Gastrocnemius medialis (tissue), 4 donors: ENCODE measurements at regions not wholly inside any gene's neighbourhood (a gene's known extent, or its start where the extent isn't known, plus 50 kb on each side); places are given as distances from the start of the nearest gene placed in this dataset.

ENCODE experiments used
- POLR2A ChIP-seq, 2 donors: fragments of 450-650 bp; IDR thresholded peaks; one replicate each; pipeline ENCODE4 v1.6.1; 2017; ENCODE audit warnings: antibody characterized with exemption in 2 of 2, mild to moderate bottlenecking in 2 of 2, moderate library complexity in 2 of 2
- TF ChIP-seq, protein P1 (sequence below), 5 experiments: fragments of 450-650 bp in 3 of 5; fragments of 200-600 bp in 2 of 5; sonication (generic) in 2 of 5; IDR thresholded peaks in 4 of 5; conservative IDR thresholded peaks in 1 of 5; 1 replicate in 4 of 5; 2 replicates in 1 of 5; pipeline ENCODE4 v1.5.1; 2016 to 2019; ENCODE audit warnings: antibody characterized with exemption in 5 of 5, mild to moderate bottlenecking in 3 of 5, moderate library complexity in 3 of 5

DNA sequence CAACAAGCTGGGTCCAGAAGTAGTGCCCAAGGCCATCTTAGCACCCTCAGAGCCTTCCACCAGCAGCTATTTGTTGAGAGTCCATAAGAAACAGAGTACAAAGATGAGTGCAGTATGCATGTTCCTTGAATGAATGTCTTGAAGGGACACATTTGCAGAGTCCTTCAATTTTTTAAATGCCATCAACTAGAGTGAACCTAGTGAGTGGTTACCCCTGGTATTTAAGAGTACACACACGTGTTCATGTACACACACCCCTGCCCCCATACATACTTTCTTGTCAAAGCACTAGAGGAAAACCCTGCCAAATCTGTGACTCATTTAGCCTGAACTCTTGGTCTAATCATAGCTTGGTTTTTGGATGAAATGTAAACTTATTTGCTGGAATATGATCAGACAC is 84.5 kb upstream of the GALNT15 start:
- TF ChIP-seq, protein P1, sequence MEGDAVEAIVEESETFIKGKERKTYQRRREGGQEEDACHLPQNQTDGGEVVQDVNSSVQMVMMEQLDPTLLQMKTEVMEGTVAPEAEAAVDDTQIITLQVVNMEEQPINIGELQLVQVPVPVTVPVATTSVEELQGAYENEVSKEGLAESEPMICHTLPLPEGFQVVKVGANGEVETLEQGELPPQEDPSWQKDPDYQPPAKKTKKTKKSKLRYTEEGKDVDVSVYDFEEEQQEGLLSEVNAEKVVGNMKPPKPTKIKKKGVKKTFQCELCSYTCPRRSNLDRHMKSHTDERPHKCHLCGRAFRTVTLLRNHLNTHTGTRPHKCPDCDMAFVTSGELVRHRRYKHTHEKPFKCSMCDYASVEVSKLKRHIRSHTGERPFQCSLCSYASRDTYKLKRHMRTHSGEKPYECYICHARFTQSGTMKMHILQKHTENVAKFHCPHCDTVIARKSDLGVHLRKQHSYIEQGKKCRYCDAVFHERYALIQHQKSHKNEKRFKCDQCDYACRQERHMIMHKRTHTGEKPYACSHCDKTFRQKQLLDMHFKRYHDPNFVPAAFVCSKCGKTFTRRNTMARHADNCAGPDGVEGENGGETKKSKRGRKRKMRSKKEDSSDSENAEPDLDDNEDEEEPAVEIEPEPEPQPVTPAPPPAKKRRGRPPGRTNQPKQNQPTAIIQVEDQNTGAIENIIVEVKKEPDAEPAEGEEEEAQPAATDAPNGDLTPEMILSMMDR (IDR thresholded peaks at IDR 0.05 in 4 of 5, conservative IDR thresholded peaks at IDR 0.05 in 1 of 5), result no peak
- no peak for TF ChIP-seq POLR2A (IDR thresholded peaks at IDR 0.05)
